Prostate gland (tissue), 2 donors: ENCODE measurements at regions not wholly inside any gene's neighbourhood (a gene's known extent, or its start where the extent isn't known, plus 50 kb on each side); places are given as distances from the start of the nearest gene placed in this dataset.

ENCODE experiments used
- DNase-seq: peaks from one replicate; pipeline ENCODE4 v3.0.0-alpha.2; 2019; ENCODE audit warnings: low spot score
- H3K27ac ChIP-seq, 2 donors: fragments of 200-600 bp; sonication (generic); 2 replicates each; pipeline ENCODE4 v1.5.1; 2017 to 2019
- H3K27me3 ChIP-seq: fragments of 200-600 bp; sonication (generic); replicated peaks from 2 replicates; pipeline ENCODE4 v1.5.1; 2019; ENCODE audit not compliant: insufficient read depth
- H3K36me3 ChIP-seq, 2 donors: fragments of 200-600 bp; sonication (generic); 1 replicate in 1 of 2; 2 replicates in 1 of 2; pipeline versions ENCODE4 v1.5.1 to v1.8.1; 2017 to 2019
- H3K4me1 ChIP-seq: fragments of 200-600 bp; sonication (generic); replicated peaks from 2 replicates; pipeline ENCODE4 v1.5.1; 2019
- H3K4me3 ChIP-seq, 2 donors: fragments of 200-600 bp; sonication (generic); 2 replicates each; pipeline ENCODE4 v1.5.1; 2017 to 2019
- H3K9me3 ChIP-seq: fragments of 200-600 bp; sonication (generic); 2 replicates; pipeline ENCODE4 v1.5.1; 2017
- POLR2A ChIP-seq: fragments of 450-650 bp; IDR thresholded peaks from one replicate; pipeline ENCODE4 v1.6.1; 2016; ENCODE audit warnings: antibody characterized with exemption, mild to moderate bottlenecking
- POLR2AphosphoS5 ChIP-seq: sonication (generic); formaldehyde crosslinking; IDR thresholded peaks from one replicate; pipeline ENCODE4 v1.6.1; 2017; ENCODE audit warnings: antibody characterized with exemption
- WGBS: methylation state at CpG from one replicate; pipeline ENCODE4 v1.1.5; 2018; 5-methylcytosine and 5-hydroxymethylcytosine counted together
- intact Hi-C: fragments of 100-400 bp; cut with DNase I; formaldehyde crosslinking; loops from one replicate; pipeline ENCODE4 v1.14.2; 2022
- TF ChIP-seq, protein P1 (sequence below), 4 experiments: fragments of 200-600 bp in 2 of 4; fragments of 450-650 bp in 2 of 4; sonication (generic) in 2 of 4; IDR thresholded peaks; 1 replicate in 3 of 4; 2 replicates in 1 of 4; pipeline ENCODE4 v1.5.1; 2016 to 2019; ENCODE audit warnings: antibody characterized with exemption in 4 of 4, mild to moderate bottlenecking in 2 of 4, moderate library complexity in 2 of 4

GRCh38 chr9:92185096-92185495, 69.9 kb upstream of the SPTLC1 start:
- Histone ChIP-seq H3K27me3 (no peaks in the 10 kb centered on the region), H3K27ac (no peak overlapping the region), H3K4me3 (no peak overlapping the region), H3K9me3 (no peaks in the 10 kb centered on the region), H3K36me3 (no peaks in the 10 kb centered on the region), H3K4me1 (no peaks in the 10 kb centered on the region)
- TF ChIP-seq POLR2A, result no peak
- TF ChIP-seq, protein P1, sequence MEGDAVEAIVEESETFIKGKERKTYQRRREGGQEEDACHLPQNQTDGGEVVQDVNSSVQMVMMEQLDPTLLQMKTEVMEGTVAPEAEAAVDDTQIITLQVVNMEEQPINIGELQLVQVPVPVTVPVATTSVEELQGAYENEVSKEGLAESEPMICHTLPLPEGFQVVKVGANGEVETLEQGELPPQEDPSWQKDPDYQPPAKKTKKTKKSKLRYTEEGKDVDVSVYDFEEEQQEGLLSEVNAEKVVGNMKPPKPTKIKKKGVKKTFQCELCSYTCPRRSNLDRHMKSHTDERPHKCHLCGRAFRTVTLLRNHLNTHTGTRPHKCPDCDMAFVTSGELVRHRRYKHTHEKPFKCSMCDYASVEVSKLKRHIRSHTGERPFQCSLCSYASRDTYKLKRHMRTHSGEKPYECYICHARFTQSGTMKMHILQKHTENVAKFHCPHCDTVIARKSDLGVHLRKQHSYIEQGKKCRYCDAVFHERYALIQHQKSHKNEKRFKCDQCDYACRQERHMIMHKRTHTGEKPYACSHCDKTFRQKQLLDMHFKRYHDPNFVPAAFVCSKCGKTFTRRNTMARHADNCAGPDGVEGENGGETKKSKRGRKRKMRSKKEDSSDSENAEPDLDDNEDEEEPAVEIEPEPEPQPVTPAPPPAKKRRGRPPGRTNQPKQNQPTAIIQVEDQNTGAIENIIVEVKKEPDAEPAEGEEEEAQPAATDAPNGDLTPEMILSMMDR (IDR thresholded peaks at IDR 0.05), result no peak
- TF ChIP-seq POLR2AphosphoS5, result no peak
- 86% methylated on average over 9 of the region's 9 CpGs for WGBS
- intact Hi-C loops, result no loop called here
- DNase-seq, result no peak

DNA sequence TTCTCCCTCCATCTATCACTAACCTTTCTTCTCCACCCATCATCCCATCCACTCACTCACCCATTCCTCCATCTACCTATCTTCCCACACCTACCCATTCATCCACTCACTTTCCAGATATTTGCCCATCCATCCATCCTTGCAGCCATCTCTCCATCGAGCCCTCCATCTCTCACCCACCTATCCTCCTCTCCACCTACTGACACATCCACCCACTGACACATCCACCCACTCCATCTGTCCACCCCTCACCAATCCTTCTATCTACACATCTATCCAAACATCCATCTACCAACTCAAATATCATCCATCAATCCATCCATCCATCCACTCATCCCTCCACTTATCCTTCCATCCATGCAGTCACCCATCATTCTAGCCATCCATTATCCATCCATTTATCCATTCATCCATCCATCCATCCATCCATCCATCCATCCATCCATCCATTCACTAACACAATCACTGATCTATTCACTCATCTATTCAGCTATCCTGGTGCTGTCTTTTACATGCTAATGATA, 68.9 kb upstream of the SPTLC1 start:
- no peak for DNase-seq
- no peak overlapping the region for H3K27ac ChIP-seq
- H3K36me3 ChIP-seq, result no peaks in the 10 kb centered on the region
- no peaks in the 10 kb centered on the region for H3K4me1 ChIP-seq
- 97% methylated on average over 1 of the region's 1 CpG for WGBS
- no peaks in the 10 kb centered on the region for H3K9me3 ChIP-seq
- H3K27me3 ChIP-seq, result no peaks in the 10 kb centered on the region
- no peak overlapping the region for H3K4me3 ChIP-seq
- intact Hi-C loops, result no loop called here
- TF ChIP-seq POLR2AphosphoS5 (no peak), POLR2A (no peak)
- TF ChIP-seq, protein P1 (IDR thresholded peaks at IDR 0.05), result no peak

DNA sequence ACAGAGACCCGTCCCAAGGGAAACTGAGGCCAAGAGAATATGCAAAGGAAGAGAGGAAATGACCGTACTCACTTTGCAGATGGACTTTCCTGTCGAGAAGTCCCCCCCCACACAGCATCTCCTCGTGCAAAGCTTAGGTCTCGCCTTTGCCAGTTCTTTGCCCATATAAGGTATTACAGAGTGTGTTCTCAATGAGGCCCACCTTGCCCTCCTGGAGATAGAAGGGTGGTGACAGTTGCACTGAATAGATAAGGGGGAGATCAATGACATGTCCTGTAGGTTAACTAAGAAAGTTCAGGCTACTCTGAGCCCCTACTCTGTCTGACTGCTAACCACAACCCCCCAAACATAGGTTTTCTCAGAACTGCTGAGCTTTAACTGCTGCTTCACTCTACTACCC, 68.2 kb upstream of the SPTLC1 start:
- Histone ChIP-seq H3K9me3 (no peaks in the 10 kb centered on the region), H3K27ac (no peak overlapping the region), H3K36me3 (no peaks in the 10 kb centered on the region), H3K4me3 (no peak overlapping the region), H3K27me3 (no peaks in the 10 kb centered on the region), H3K4me1 (no peaks in the 10 kb centered on the region)
- intact Hi-C loops, result no loop called here
- no peak for DNase-seq
- WGBS, result 72% methylated on average over 5 of the region's 5 CpGs
- TF ChIP-seq POLR2AphosphoS5 (no peak), POLR2A (no peak)
- TF ChIP-seq, protein P1 (IDR thresholded peaks at IDR 0.05), result no peak

GRCh38 chr9:92181296-92181695, 66.1 kb upstream of the SPTLC1 start:
- H3K36me3 ChIP-seq, result no peaks in the 10 kb centered on the region
- 85% methylated on average over 4 of the region's 4 CpGs for WGBS
- TF ChIP-seq, protein P1 (IDR thresholded peaks at IDR 0.05), result no peak
- no peak for TF ChIP-seq POLR2AphosphoS5
- no peak for TF ChIP-seq POLR2A

GRCh38 chr9:92180669-92181181, 65.5 kb upstream of the SPTLC1 start:
- no peaks in the 10 kb centered on the region for H3K4me1 ChIP-seq
- no peaks in the 10 kb centered on the region for H3K36me3 ChIP-seq
- 72% methylated on average over 7 of the region's 7 CpGs for WGBS
- no peak for DNase-seq
- H3K27ac ChIP-seq, result no peak overlapping the region
- H3K27me3 ChIP-seq, result no peaks in the 10 kb centered on the region
- no peak overlapping the region for H3K4me3 ChIP-seq
- TF ChIP-seq, protein P1 (IDR thresholded peaks at IDR 0.05), result no peak
- TF ChIP-seq POLR2AphosphoS5, result no peak
- no peak for TF ChIP-seq POLR2A
- no peaks in the 10 kb centered on the region for H3K9me3 ChIP-seq
- intact Hi-C loops, result no loop called here

More at GRCh38 chr9:92181296-92181695, 66.1 kb upstream of the SPTLC1 start:
- no peaks in the 10 kb centered on the region for H3K4me1 ChIP-seq
- no peak overlapping the region for H3K4me3 ChIP-seq
- H3K27me3 ChIP-seq, result no peaks in the 10 kb centered on the region
- no peaks in the 10 kb centered on the region for H3K9me3 ChIP-seq
- intact Hi-C loops, result no loop called here
- no peak overlapping the region for H3K27ac ChIP-seq
- DNase-seq, result no peak
